ENCODE measurements at regions not wholly inside any gene's neighbourhood (a gene's known extent, or its start where the extent isn't known, plus 50 kb on each side); places are given as distances from the start of the nearest gene placed in this dataset.

- no peak for TF ChIP-seq CTCF (IDR thresholded peaks at IDR 0.05; ENCODE audit: unreplicated experiment in 3 of 3)
- H3K4me1 Mint-ChIP-seq: peaks cover 21% of the 10 kb centered on the region
- H3K27me3 Mint-ChIP-seq (ENCODE audit: low read depth): peaks cover 4% of the 10 kb centered on the region
- H3K36me3 Mint-ChIP-seq (ENCODE audit: low read depth): no peaks in the 10 kb centered on the region
- no peaks in the 10 kb centered on the region for H3K9me3 Mint-ChIP-seq
- H3K27ac Mint-ChIP-seq: no peak overlapping the region
- H3K4me3 Mint-ChIP-seq: no peak overlapping the region
These were observed 53.5 kb upstream of the LRRN1 start for GRCh38 chr3:3745693-3746092.

- no peak for TF ChIP-seq CTCF (IDR thresholded peaks at IDR 0.05; ENCODE audit: unreplicated experiment in 3 of 3)
- Mint-ChIP-seq H3K36me3 (ENCODE audit: low read depth) (no peaks in the 10 kb centered on the region), H3K27me3 (ENCODE audit: low read depth) (peaks cover 4% of the 10 kb centered on the region), H3K4me1 (peaks cover 30% of the 10 kb centered on the region), H3K27ac (no peak overlapping the region), H3K9me3 (no peaks in the 10 kb centered on the region), H3K4me3 (no peak overlapping the region)
These were observed 54.4 kb upstream of the LRRN1 start for GRCh38 chr3:3744826-3745225.

GRCh38 chr3:3743754-3744153 lies 55.5 kb upstream of the LRRN1 start:
- no peak overlapping the region for H3K27ac Mint-ChIP-seq

GRCh38 chr3:3740061-3740460 lies 59.2 kb upstream of the LRRN1 start:
- Mint-ChIP-seq H3K36me3 (ENCODE audit: low read depth) (no peaks in the 10 kb centered on the region), H3K9me3 (no peaks in the 10 kb centered on the region)
- no peak for TF ChIP-seq CTCF (IDR thresholded peaks at IDR 0.05; ENCODE audit: unreplicated experiment in 3 of 3)

More at GRCh38 chr3:3743754-3744153, 55.5 kb upstream of the LRRN1 start:
- Mint-ChIP-seq H3K4me1 (peaks cover 38% of the 10 kb centered on the region), H3K4me3 (no peak overlapping the region), H3K9me3 (no peaks in the 10 kb centered on the region), H3K36me3 (ENCODE audit: low read depth) (no peaks in the 10 kb centered on the region), H3K27me3 (ENCODE audit: low read depth) (peaks cover 8% of the 10 kb centered on the region)
- no peak for TF ChIP-seq CTCF (IDR thresholded peaks at IDR 0.05; ENCODE audit: unreplicated experiment in 3 of 3)

GRCh38 chr3:3739330-3740060 lies 59.7 kb upstream of the LRRN1 start:
- Mint-ChIP-seq H3K27ac (peak overlapping the region in 1 of 3 experiments; percentile 28), H3K4me1 (peaks cover 55% of the 10 kb centered on the region), H3K27me3 (ENCODE audit: low read depth) (peaks cover 12% of the 10 kb centered on the region), H3K36me3 (ENCODE audit: low read depth) (no peaks in the 10 kb centered on the region), H3K9me3 (no peaks in the 10 kb centered on the region), H3K4me3 (no peak overlapping the region)
- no peak for TF ChIP-seq CTCF (IDR thresholded peaks at IDR 0.05; ENCODE audit: unreplicated experiment in 3 of 3)

More at GRCh38 chr3:3740061-3740460, 59.2 kb upstream of the LRRN1 start:
- Mint-ChIP-seq H3K27ac (no peak overlapping the region), H3K4me1 (peaks cover 56% of the 10 kb centered on the region), H3K4me3 (no peak overlapping the region), H3K27me3 (ENCODE audit: low read depth) (peaks cover 12% of the 10 kb centered on the region)

- H3K27me3 Mint-ChIP-seq (ENCODE audit: low read depth): peaks cover 9% of the 10 kb centered on the region
- peak overlapping the region; percentile 46 to 81 (median 51) for H3K27ac Mint-ChIP-seq
- peaks cover 55% of the 10 kb centered on the region for H3K4me1 Mint-ChIP-seq
These were observed 61.7 kb upstream of the LRRN1 start for GRCh38 chr3:3737531-3737930.

More at GRCh38 chr3:3737531-3737930, 61.7 kb upstream of the LRRN1 start:
- Mint-ChIP-seq H3K36me3 (ENCODE audit: low read depth) (no peaks in the 10 kb centered on the region), H3K4me3 (peak overlapping the region in 1 of 3 experiments; percentile 1), H3K9me3 (no peaks in the 10 kb centered on the region)
- TF ChIP-seq CTCF (IDR thresholded peaks at IDR 0.05; ENCODE audit: unreplicated experiment in 3 of 3): no peak
